HCT116 (cell line): ENCODE measurements at regions not wholly inside any gene's neighbourhood (a gene's known extent, or its start where the extent isn't known, plus 50 kb on each side); places are given as distances from the start of the nearest gene placed in this dataset.

ENCODE experiments used
- ATAC-seq: fragments of 200-7000 bp; cut with Tn5 transposase; 2 replicates; pipeline ENCODE4 v1.9.1; 2020; ENCODE audit warnings: mild to moderate bottlenecking, moderate library complexity
- BruUV-seq: library from RNA; stranded (reverse); fragments of 400-500 nt; replicated peaks from 2 replicates; lab custom pipeline; 2021; lab: Mats Ljungman, UMichigan
- CTCF ChIA-PET: fragments of 300-600 bp; sonication (Branson Sonifier 250); formaldehyde crosslinking; loops from one replicate; lab custom pipeline; 2021; ENCODE audit warnings: antibody characterized with exemption; lab: Charles Lee
- POLR2A ChIA-PET: fragments of 300-600, 350-600 bp; sonication (Branson Sonifier 250); formaldehyde crosslinking; loops from one replicate; lab custom pipeline; 2021; ENCODE audit warnings: antibody characterized with exemption; lab: Charles Lee
- RAD21 ChIA-PET, 2 experiments: fragments of 300-600 bp; sonication (Branson Sonifier 250); formaldehyde crosslinking; loops; one replicate each; lab custom pipeline; 2023; ENCODE audit warnings: low total read pairs in 2 of 2; ENCODE audit not compliant: uncharacterized antibody in 2 of 2, unreplicated experiment in 2 of 2, low non-redundant PET in 1 of 2; lab: Charles Lee
- DNase-seq: peaks from one replicate; pipeline ENCODE4 v3.0.0-alpha.2; 2010; ENCODE audit warnings: low read depth, low spot score
- H2AFZ ChIP-seq: fragments of 200-600 bp; shearing (Covaris generic), sonication (generic); 2 replicates; pipeline ENCODE4 v1.6.1; 2017; ENCODE audit warnings: low read depth, mixed run types, mixed read lengths, antibody characterized with exemption, low read length; ENCODE audit not compliant: poor library complexity, severe bottlenecking
- H3K27ac ChIP-seq: 2 replicates; pipeline ENCODE4 v1.5.1; 2012; ENCODE audit warnings: low read depth, low read length
- H3K27me3 ChIP-seq: fragments of 200-600 bp; sonication (generic); 2 replicates; pipeline ENCODE4 v1.6.1; 2016; ENCODE audit warnings: mixed run types, low read length, mixed read lengths; ENCODE audit not compliant: insufficient read depth
- H3K36me3 ChIP-seq, 2 experiments: fragments of 200-500 bp in 1 of 2; fragments of 200-600 bp in 1 of 2; sonication (Bioruptor generic) in 1 of 2; sonication (generic) in 1 of 2; 2 replicates each; pipeline versions ENCODE4 v1.5.1 to v1.6.1; 2014 to 2016; ENCODE audit warnings: low read length in 2 of 2, inconsistent platforms in 1 of 2, mixed read lengths in 1 of 2, mixed run types in 1 of 2; ENCODE audit not compliant: insufficient read depth in 2 of 2, control insufficient read depth in 1 of 2
- H3K4me1 ChIP-seq, 2 experiments: fragments of 200-600 bp in 1 of 2; sonication (generic) in 1 of 2; 2 replicates each; pipeline versions ENCODE4 v1.5.1 to v1.6.1; 2012 to 2017; ENCODE audit warnings: low read length in 2 of 2, inconsistent platforms in 1 of 2, mild to moderate bottlenecking in 1 of 2, mixed read lengths in 1 of 2, mixed run types in 1 of 2, moderate library complexity in 1 of 2; ENCODE audit not compliant: insufficient read depth in 2 of 2, control insufficient read depth in 1 of 2
- H3K4me2 ChIP-seq: fragments of 200-600 bp; sonication (generic); 2 replicates; pipeline ENCODE4 v1.6.1; 2017; ENCODE audit warnings: mixed run types, low read length, mixed read lengths
- H3K4me3 ChIP-seq, 2 experiments: fragments of 200-600 bp in 1 of 2; sonication (generic) in 1 of 2; replicated peaks in 1 of 2; 2 replicates each; pipeline ENCODE4 v1.5.1; 2011 to 2016; ENCODE audit warnings: low read length in 2 of 2, control low read depth in 1 of 2, low read depth in 1 of 2, mild to moderate bottlenecking in 1 of 2, mixed read lengths in 1 of 2, mixed run types in 1 of 2
- H3K79me2 ChIP-seq: fragments of 200-600 bp; sonication (generic); 2 replicates; pipeline ENCODE4 v1.6.1; 2017; ENCODE audit warnings: mild to moderate bottlenecking, mixed run types, low read length, moderate library complexity, mixed read lengths; ENCODE audit not compliant: insufficient read depth
- H3K9ac ChIP-seq: fragments of 200-600 bp; sonication (generic); 2 replicates; pipeline ENCODE4 v1.6.1; 2016; ENCODE audit warnings: low read length, mixed read lengths
- H3K9me2 ChIP-seq: fragments of 200-600 bp; sonication (generic), shearing (Covaris generic); 2 replicates; pipeline ENCODE4 v1.6.1; 2017; ENCODE audit warnings: mixed run types, mild to moderate bottlenecking, moderate library complexity; ENCODE audit not compliant: insufficient read depth
- H3K9me3 ChIP-seq, 2 experiments: fragments of 200-500 bp in 1 of 2; fragments of 200-600 bp in 1 of 2; sonication (Bioruptor generic) in 1 of 2; sonication (generic) in 1 of 2; 2 replicates each; pipeline ENCODE4 v1.6.1; 2014 to 2017; ENCODE audit warnings: low read length in 2 of 2, mixed read lengths in 2 of 2, inconsistent platforms in 1 of 2, low read depth in 1 of 2, mild to moderate bottlenecking in 1 of 2, mixed run types in 1 of 2, moderate library complexity in 1 of 2; ENCODE audit not compliant: control insufficient read depth in 1 of 2, insufficient read depth in 1 of 2
- H4K20me1 ChIP-seq: fragments of 200-600 bp; sonication (generic), shearing (Covaris generic); 2 replicates; pipeline ENCODE4 v1.6.1; 2017; ENCODE audit warnings: mixed run types, mild to moderate bottlenecking, moderate library complexity; ENCODE audit not compliant: insufficient read depth
- CBX3 ChIP-seq: IDR thresholded peaks from 2 replicates; pipeline ENCODE4 v1.6.1; 2012; ENCODE audit warnings: low read depth
- ELF1 ChIP-seq: IDR thresholded peaks from 2 replicates; pipeline ENCODE4 v1.6.1; 2012; ENCODE audit warnings: low read depth, borderline replicate concordance
- JUND ChIP-seq: IDR thresholded peaks from 2 replicates; pipeline ENCODE4 v1.6.1; 2012
- POLR2AphosphoS5 ChIP-seq: IDR thresholded peaks from 2 replicates; pipeline ENCODE4 v1.6.1; 2011; ENCODE audit warnings: mild to moderate bottlenecking, low read depth, low read length, moderate library complexity
- SP1 ChIP-seq: IDR thresholded peaks from 2 replicates; pipeline ENCODE4 v1.6.1; 2012; ENCODE audit warnings: low read depth
- TCF7L2 ChIP-seq: IDR thresholded peaks from 2 replicates; pipeline ENCODE4 v1.7.0; 2011; ENCODE audit warnings: borderline replicate concordance, inconsistent platforms; ENCODE audit not compliant: insufficient read depth, insufficient read length; ENCODE audit errors: extremely low read depth
- YY1 ChIP-seq: IDR thresholded peaks from 2 replicates; pipeline ENCODE4 v1.6.1; 2011; ENCODE audit warnings: low read length, low read depth, moderate library complexity, mild to moderate bottlenecking; ENCODE audit not compliant: insufficient replicate concordance; ENCODE audit errors: extremely low read depth
- ZFX ChIP-seq: fragments of 450-650 bp; IDR thresholded peaks from 2 replicates; pipeline ENCODE4 v1.6.1; 2017
- intact Hi-C: fragments of 100-400 bp; cut with micrococcal nuclease; formaldehyde crosslinking; loops from 2 replicates; pipeline ENCODE4 v1.10.0; 2022
- TF ChIP-seq, protein P1 (sequence below): IDR thresholded peaks from 2 replicates; pipeline ENCODE4 v1.6.1; 2012
- TF ChIP-seq, protein P2 (sequence below): IDR thresholded peaks from 2 replicates; pipeline ENCODE4 v1.6.1; 2012
- TF ChIP-seq, protein P3 (sequence below): IDR thresholded peaks from 2 replicates; pipeline ENCODE4 v1.6.1; 2012; ENCODE audit warnings: low read depth
- TF ChIP-seq, protein P4 (sequence below): IDR thresholded peaks from 2 replicates; pipeline ENCODE4 v1.6.1; 2011; ENCODE audit warnings: mild to moderate bottlenecking, low read length, moderate library complexity; ENCODE audit not compliant: insufficient replicate concordance; ENCODE audit errors: extremely low read depth

DNA sequence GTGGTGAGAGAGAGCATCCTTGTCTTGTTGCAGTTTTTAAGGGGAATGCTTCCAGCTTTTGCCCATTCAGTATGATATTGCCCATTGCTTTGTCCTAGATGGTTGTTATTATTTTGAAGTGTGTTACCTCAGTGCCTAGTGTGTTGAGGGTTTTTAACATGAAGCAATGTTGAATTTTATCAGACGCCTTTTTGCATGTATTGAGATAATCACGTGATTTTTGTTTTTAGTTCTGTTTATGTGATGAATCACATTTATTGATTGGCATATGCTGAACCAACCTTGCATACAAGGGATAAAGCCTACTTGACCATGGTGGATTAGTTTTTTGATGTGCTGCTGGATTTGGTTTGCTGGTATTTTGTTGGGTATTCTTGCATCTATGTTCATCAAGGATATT is 302.3 kb upstream of the G2E3 start:
- ATAC-seq, result no peak
- Histone ChIP-seq H3K36me3 (no peaks in the 10 kb centered on the region), H3K27me3 (no peaks in the 10 kb centered on the region), H3K4me3 (no peak overlapping the region), H3K9me3 (no peaks in the 10 kb centered on the region), H3K9ac (no peak overlapping the region)
- CTCF ChIA-PET, result interaction anchor here (1.6 kb wide), 1 partner anchor 14 kb away, joined by 8 read pairs; no protein-coding TSS in a partner anchor
- TF ChIP-seq, protein P1, sequence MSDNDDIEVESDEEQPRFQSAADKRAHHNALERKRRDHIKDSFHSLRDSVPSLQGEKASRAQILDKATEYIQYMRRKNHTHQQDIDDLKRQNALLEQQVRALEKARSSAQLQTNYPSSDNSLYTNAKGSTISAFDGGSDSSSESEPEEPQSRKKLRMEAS, result no peak
- TF ChIP-seq YY1, result no peak
- TF ChIP-seq POLR2AphosphoS5, result no peak
- TF ChIP-seq, protein P2, sequence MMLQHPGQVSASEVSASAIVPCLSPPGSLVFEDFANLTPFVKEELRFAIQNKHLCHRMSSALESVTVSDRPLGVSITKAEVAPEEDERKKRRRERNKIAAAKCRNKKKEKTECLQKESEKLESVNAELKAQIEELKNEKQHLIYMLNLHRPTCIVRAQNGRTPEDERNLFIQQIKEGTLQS, result no peak
- TF ChIP-seq SP1, result no peak
- TF ChIP-seq, protein P3, sequence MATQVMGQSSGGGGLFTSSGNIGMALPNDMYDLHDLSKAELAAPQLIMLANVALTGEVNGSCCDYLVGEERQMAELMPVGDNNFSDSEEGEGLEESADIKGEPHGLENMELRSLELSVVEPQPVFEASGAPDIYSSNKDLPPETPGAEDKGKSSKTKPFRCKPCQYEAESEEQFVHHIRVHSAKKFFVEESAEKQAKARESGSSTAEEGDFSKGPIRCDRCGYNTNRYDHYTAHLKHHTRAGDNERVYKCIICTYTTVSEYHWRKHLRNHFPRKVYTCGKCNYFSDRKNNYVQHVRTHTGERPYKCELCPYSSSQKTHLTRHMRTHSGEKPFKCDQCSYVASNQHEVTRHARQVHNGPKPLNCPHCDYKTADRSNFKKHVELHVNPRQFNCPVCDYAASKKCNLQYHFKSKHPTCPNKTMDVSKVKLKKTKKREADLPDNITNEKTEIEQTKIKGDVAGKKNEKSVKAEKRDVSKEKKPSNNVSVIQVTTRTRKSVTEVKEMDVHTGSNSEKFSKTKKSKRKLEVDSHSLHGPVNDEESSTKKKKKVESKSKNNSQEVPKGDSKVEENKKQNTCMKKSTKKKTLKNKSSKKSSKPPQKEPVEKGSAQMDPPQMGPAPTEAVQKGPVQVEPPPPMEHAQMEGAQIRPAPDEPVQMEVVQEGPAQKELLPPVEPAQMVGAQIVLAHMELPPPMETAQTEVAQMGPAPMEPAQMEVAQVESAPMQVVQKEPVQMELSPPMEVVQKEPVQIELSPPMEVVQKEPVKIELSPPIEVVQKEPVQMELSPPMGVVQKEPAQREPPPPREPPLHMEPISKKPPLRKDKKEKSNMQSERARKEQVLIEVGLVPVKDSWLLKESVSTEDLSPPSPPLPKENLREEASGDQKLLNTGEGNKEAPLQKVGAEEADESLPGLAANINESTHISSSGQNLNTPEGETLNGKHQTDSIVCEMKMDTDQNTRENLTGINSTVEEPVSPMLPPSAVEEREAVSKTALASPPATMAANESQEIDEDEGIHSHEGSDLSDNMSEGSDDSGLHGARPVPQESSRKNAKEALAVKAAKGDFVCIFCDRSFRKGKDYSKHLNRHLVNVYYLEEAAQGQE, result no peak
- TF ChIP-seq TCF7L2, result no peak
- TF ChIP-seq ELF1, result no peak
- TF ChIP-seq, protein P4, sequence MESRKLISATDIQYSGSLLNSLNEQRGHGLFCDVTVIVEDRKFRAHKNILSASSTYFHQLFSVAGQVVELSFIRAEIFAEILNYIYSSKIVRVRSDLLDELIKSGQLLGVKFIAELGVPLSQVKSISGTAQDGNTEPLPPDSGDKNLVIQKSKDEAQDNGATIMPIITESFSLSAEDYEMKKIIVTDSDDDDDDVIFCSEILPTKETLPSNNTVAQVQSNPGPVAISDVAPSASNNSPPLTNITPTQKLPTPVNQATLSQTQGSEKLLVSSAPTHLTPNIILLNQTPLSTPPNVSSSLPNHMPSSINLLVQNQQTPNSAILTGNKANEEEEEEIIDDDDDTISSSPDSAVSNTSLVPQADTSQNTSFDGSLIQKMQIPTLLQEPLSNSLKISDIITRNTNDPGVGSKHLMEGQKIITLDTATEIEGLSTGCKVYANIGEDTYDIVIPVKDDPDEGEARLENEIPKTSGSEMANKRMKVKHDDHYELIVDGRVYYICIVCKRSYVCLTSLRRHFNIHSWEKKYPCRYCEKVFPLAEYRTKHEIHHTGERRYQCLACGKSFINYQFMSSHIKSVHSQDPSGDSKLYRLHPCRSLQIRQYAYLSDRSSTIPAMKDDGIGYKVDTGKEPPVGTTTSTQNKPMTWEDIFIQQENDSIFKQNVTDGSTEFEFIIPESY, result no peak
- TF ChIP-seq CBX3, result no peak
- TF ChIP-seq ZFX, result no peak
- TF ChIP-seq JUND, result no peak
- TF ChIP-seq, all 23 proteins: peak for 0
- no peak overlapping the region for H3K27ac ChIP-seq
- no peak overlapping the region for H2AFZ ChIP-seq
- H3K4me1 ChIP-seq, result no peaks in the 10 kb centered on the region
- intact Hi-C loops, result no loop called here
- H3K9me2 ChIP-seq, result no peaks in the 10 kb centered on the region
- RAD21 ChIA-PET, result no interaction called here
- no peaks in the 10 kb centered on the region for H4K20me1 ChIP-seq
- H3K79me2 ChIP-seq, result no peaks in the 10 kb centered on the region
- no peak for DNase-seq
- no TSS peak for BruUV-seq
- H3K4me2 ChIP-seq, result no peak overlapping the region
- POLR2A ChIA-PET, result no interaction called here
